Heart left ventricle (tissue), 13 donors: ENCODE measurements at regions not wholly inside any gene's neighbourhood (a gene's known extent, or its start where the extent isn't known, plus 50 kb on each side); places are given as distances from the start of the nearest gene placed in this dataset.

Experiments used
- POLR2A ChIP-seq, 2 donors: fragments of 450-650 bp; IDR thresholded peaks; one replicate each; pipeline ENCODE4 v1.6.1; 2017; ENCODE audit warnings: antibody characterized with exemption in 2 of 2, mild to moderate bottlenecking in 2 of 2, moderate library complexity in 2 of 2
- TF ChIP-seq, protein P1 (sequence below), 12 donors: fragments of 200-600 bp; sonication (generic) in 4 of 12; IDR thresholded peaks; one replicate each; pipeline versions ENCODE4 v1.5.0 to v1.8.0; 2018 to 2022; ENCODE audit warnings: antibody characterized with exemption in 12 of 12, mild to moderate bottlenecking in 5 of 12
- donor health status: ischemic (EF 13 %, LVEDD 7.1; RV severe dilation, severe dysfunction).
- donor health status: DM: no; HTN: yes; CAD: no.
- donor health status: DM: no; HTN: no; CAD: no.
- donor health status: ischemic (EF 25% LVEDD 6.9; RV normal size, moderate dysfunction).
- donor health status: ischemic (EF 25% LVEDD 5.7; RV mildly dilated, moderate dysfunction).
- donor health status: ischemic (EF 35%, LVEDD 5.7; RV mildly dilated, moderate dysfunction).
- donor health status: nonischemic (EF 11% LVEDD 7.7; RV severe dilation, severe dysfunction).
- donor health status: DM: yes; HTN: yes; CAD: no.
- donor health status: PGD.
- donor health status: ischemic (EF 29% LVEDD 5.4; RV normal size, mild dysfunction).
- donor health status: nonischemic (EF 23%, LVEDD 6.1; RV moderate dilation, normal function).

- TF ChIP-seq POLR2A (IDR thresholded peaks at IDR 0.05), result no peak
- TF ChIP-seq, protein P1, sequence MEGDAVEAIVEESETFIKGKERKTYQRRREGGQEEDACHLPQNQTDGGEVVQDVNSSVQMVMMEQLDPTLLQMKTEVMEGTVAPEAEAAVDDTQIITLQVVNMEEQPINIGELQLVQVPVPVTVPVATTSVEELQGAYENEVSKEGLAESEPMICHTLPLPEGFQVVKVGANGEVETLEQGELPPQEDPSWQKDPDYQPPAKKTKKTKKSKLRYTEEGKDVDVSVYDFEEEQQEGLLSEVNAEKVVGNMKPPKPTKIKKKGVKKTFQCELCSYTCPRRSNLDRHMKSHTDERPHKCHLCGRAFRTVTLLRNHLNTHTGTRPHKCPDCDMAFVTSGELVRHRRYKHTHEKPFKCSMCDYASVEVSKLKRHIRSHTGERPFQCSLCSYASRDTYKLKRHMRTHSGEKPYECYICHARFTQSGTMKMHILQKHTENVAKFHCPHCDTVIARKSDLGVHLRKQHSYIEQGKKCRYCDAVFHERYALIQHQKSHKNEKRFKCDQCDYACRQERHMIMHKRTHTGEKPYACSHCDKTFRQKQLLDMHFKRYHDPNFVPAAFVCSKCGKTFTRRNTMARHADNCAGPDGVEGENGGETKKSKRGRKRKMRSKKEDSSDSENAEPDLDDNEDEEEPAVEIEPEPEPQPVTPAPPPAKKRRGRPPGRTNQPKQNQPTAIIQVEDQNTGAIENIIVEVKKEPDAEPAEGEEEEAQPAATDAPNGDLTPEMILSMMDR (IDR thresholded peaks at IDR 0.05), result no peak
Observed at GRCh38 chr18:46179306-46179705, 75.1 kb downstream of the HAUS1 start.
